Stomach smooth muscle (tissue), 2 donors: ENCODE measurements at regions not wholly inside any gene's neighbourhood (a gene's known extent, or its start where the extent isn't known, plus 50 kb on each side); places are given as distances from the start of the nearest gene placed in this dataset.

Experiments used
- H3K27ac ChIP-seq: one replicate; pipeline ENCODE4 v1.7.0; 2013; ENCODE audit warnings: mild to moderate bottlenecking, low read length, inconsistent platforms
- H3K27me3 ChIP-seq, 2 donors: one replicate each; pipeline ENCODE4 v1.7.0; 2013; ENCODE audit warnings: low read length in 2 of 2; ENCODE audit not compliant: insufficient read depth in 2 of 2, control insufficient read depth in 1 of 2
- H3K36me3 ChIP-seq, 2 donors: one replicate each; pipeline ENCODE4 v1.7.0; 2013; ENCODE audit warnings: low read length in 2 of 2; ENCODE audit not compliant: control insufficient read depth in 2 of 2, insufficient read depth in 2 of 2
- H3K4me1 ChIP-seq: one replicate; pipeline ENCODE4 v1.7.0; 2013; ENCODE audit warnings: low read length; ENCODE audit not compliant: control insufficient read depth, insufficient read depth
- H3K4me3 ChIP-seq, 2 donors: one replicate each; pipeline ENCODE4 v1.7.0; 2013; ENCODE audit warnings: low read length in 2 of 2
- H3K9ac ChIP-seq, 2 donors: one replicate each; pipeline ENCODE4 v1.7.0; 2013; ENCODE audit warnings: low read length in 2 of 2, mild to moderate bottlenecking in 1 of 2
- H3K9me3 ChIP-seq, 2 donors: one replicate each; pipeline ENCODE4 v1.7.0; 2013; ENCODE audit warnings: low read length in 2 of 2; ENCODE audit not compliant: control insufficient read depth in 2 of 2
- donor health status: healthy.
- donor health status: Pancreatic carcinoma.

DNA sequence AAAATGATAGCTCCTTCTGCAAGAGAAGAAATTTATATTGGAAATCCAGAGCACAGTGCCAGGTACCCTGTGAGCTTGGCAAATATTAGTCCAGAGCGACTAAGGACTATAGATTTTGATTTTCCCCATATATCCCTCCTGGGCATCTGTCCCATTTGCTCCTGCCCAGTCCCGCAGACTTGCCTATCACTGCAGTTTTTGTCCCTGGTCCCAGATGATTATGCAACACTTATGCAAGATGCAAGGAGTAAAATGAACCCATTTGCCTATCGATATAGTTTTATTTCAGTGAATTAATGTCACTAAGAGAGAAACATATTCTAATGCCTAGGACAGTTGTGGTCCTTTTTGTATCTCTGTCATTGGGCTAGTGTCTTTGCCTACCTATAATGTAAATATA lies 215.9 kb upstream of the BMP4 start:
- no peaks in the 10 kb centered on the region for H3K9me3 ChIP-seq
- H3K27me3 ChIP-seq, result no peaks in the 10 kb centered on the region
- H3K4me3 ChIP-seq, result no peak overlapping the region
- H3K27ac ChIP-seq, result no peak overlapping the region
- no peaks in the 10 kb centered on the region for H3K36me3 ChIP-seq
- peaks cover 8% of the 10 kb centered on the region for H3K4me1 ChIP-seq
- no peak overlapping the region for H3K9ac ChIP-seq

DNA sequence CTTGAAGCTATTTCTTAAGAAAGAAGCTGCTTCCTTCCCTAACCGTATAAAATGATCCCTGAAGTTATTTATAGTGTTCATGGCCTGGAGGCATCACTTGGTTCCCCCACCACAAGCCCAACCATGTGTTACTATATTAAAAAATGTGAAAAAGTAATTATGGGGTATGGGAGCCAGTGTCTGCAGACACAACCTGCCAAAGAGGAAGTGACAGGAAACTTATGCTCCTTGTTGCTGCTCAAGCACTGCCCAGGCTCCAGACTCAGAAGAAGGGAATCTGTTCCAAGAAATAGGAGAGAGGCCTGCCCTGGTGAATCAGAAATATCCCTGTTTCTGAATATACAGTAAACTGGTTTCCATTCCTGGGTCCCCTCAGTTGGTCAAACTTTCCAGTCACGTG lies 217.2 kb upstream of the BMP4 start:
- Histone ChIP-seq H3K36me3 (no peaks in the 10 kb centered on the region), H3K27ac (peak overlapping the region; percentile 6), H3K27me3 (no peaks in the 10 kb centered on the region), H3K9me3 (no peaks in the 10 kb centered on the region), H3K9ac (no peak overlapping the region), H3K4me1 (peaks cover 11% of the 10 kb centered on the region), H3K4me3 (no peak overlapping the region)

DNA sequence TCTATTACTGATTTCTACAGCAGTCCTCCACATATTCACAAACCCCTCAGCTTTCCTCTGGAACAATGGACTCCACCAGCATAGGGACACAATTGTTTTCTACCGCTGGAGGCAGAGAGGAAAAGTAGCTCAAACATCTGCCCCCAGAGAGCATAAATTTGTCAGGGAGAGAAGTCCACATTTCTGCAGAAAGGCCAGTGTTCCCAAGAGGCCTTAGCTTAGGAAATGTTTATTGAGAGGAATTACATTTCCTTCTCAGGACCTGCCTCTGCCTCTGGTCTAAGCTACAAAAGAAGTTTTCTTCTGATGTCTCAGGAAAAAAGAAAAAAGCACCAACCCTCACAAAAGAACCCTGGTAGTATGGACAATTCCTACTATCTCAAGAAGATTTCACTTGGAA lies 217.8 kb upstream of the BMP4 start:
- no peaks in the 10 kb centered on the region for H3K9me3 ChIP-seq
- peaks cover 11% of the 10 kb centered on the region for H3K4me1 ChIP-seq
- H3K4me3 ChIP-seq, result no peak overlapping the region
- peak overlapping the region; percentile 6 for H3K27ac ChIP-seq
- H3K36me3 ChIP-seq, result no peaks in the 10 kb centered on the region
- H3K9ac ChIP-seq, result no peak overlapping the region
- no peaks in the 10 kb centered on the region for H3K27me3 ChIP-seq

DNA sequence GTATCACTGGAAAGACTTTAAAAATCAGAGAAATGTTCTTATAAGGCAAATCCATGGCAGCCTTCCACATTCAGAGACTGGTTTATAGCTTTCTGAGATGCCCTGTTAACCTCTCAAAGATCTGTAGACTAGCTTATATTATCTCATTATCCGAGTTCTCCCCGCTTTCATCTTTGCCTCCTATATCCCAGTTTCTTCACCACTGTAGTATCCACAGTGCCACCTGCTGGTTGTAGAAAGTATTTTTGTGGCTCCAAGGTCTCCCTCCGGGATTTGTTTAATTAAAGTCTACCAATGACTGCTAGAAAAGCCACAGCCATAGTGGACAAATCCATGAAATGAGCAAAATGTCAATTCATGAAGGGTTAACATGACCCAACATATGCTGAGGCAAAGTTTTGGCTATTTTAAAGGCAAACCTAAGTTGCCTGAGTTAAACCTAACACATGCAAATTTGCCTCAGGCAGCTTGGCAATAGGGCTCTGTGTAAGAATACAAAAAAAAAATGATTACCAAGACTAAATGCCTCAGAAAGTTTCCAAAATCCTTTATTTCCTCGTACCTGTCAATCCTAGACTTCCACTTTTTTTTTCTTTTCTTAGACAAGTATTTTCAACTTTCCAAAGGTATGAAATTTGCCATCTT lies 218.8 kb upstream of the BMP4 start:
- peaks cover 11% of the 10 kb centered on the region for H3K4me1 ChIP-seq
- H3K9me3 ChIP-seq, result no peaks in the 10 kb centered on the region
- no peaks in the 10 kb centered on the region for H3K27me3 ChIP-seq
- no peak overlapping the region for H3K27ac ChIP-seq
- H3K4me3 ChIP-seq, result no peak overlapping the region
- no peak overlapping the region for H3K9ac ChIP-seq
- no peaks in the 10 kb centered on the region for H3K36me3 ChIP-seq

DNA sequence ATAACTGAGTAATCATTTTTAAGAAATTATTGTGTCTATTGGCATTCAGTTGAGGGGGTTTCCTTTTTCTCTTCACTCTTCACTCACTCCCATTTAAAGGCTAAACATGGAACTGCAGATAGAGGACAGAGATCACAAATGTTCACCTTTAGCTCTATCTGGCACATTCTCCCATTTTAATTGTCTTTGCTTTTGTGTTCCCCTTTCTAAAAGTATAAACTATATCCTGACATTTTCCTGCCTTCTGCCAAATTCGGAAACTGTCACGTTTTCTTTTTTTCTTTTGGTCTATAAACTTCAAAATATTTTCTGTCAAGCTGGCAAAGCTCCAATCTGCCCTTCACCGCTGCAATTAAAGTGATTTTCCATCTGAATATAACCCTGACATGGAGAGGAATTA lies 219.8 kb upstream of the CDKN3 start:
- Histone ChIP-seq H3K27ac (no peak overlapping the region), H3K9me3 (no peaks in the 10 kb centered on the region), H3K27me3 (no peaks in the 10 kb centered on the region), H3K4me1 (peaks cover 7% of the 10 kb centered on the region), H3K4me3 (no peak overlapping the region), H3K9ac (no peak overlapping the region), H3K36me3 (no peaks in the 10 kb centered on the region)

DNA sequence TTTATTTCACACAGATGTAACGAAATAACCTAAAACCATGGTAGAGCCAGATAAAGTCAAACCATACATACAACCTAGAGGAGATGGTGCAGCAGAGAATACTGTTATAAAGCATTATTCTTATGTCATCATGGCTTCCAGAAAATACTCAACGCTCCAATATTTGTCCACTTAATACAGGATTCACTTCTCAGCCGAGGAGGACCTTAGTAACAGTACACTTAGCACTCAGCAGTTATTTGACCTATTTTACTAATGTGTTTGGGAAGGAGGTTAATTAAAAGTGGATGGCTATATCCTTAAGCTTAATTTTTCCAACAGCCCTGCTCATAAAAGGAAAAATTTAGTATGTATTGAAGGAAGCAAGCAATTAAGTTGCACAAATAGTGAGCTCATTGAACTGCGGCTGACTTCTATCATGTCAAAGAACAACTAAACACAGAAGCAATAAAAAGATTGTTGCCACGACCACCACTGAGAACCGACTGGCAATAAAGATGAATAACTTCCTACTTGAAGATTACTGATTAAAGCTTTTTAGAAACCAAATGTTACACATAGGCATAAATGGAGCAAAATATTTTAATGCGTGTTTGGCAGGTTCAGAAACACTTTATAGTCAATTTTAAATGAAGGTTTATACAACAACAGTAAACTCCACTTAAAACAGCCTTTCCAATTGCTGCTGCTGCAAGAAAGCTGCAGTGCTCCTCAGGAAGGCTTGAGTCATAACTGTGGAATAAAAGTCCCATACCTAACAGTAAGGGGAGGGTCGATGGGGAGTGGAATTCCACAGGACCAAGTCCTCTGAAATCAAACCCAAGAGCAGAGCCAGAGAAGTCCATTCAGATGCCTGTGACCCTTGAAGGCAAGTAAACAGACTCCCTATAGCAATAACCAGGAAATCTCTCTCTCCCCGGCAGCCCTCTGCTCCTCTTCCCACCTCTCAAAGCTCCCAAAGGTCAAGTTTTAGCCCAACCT lies 218.9 kb upstream of the CDKN3 start:
- H3K9me3 ChIP-seq, result no peaks in the 10 kb centered on the region
- H3K27ac ChIP-seq, result no peak overlapping the region
- H3K36me3 ChIP-seq, result no peaks in the 10 kb centered on the region
- no peak overlapping the region for H3K9ac ChIP-seq
- H3K4me1 ChIP-seq, result peaks cover 6% of the 10 kb centered on the region
- no peak overlapping the region for H3K4me3 ChIP-seq
- H3K27me3 ChIP-seq, result no peaks in the 10 kb centered on the region

DNA sequence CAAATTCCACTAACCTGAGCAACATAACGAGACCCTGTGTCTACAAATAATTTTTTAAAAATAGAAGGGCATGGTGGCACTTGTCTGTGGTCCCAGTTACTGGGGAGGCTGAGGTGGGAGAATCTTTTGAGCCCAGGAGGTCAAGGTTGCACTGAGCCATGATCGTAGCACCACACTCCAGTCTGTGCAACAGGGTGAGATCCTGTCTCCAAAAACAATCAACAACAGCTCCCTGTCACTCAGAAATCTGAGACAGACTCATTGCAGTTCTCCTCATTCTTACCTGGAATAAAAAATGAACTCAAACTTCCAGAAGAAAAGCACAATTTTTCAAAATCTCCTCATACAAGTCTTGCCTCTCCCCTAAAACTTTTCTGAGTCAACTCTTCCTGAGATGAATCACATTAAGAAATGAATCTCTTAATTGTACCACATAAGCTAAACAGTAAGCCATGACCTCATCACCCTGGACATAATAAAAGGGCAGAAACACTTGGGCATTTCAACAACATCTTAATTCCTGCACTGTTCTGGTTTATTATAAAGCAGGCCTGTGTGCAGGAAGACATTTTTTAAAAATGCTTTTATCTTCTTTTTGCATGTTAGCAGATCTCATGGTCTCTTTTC lies 214.3 kb upstream of the CDKN3 start:
- Histone ChIP-seq H3K9ac (no peak overlapping the region), H3K4me1 (peaks cover 3% of the 10 kb centered on the region), H3K9me3 (no peaks in the 10 kb centered on the region), H3K4me3 (no peak overlapping the region), H3K27me3 (no peaks in the 10 kb centered on the region), H3K27ac (no peak overlapping the region), H3K36me3 (no peaks in the 10 kb centered on the region)

DNA sequence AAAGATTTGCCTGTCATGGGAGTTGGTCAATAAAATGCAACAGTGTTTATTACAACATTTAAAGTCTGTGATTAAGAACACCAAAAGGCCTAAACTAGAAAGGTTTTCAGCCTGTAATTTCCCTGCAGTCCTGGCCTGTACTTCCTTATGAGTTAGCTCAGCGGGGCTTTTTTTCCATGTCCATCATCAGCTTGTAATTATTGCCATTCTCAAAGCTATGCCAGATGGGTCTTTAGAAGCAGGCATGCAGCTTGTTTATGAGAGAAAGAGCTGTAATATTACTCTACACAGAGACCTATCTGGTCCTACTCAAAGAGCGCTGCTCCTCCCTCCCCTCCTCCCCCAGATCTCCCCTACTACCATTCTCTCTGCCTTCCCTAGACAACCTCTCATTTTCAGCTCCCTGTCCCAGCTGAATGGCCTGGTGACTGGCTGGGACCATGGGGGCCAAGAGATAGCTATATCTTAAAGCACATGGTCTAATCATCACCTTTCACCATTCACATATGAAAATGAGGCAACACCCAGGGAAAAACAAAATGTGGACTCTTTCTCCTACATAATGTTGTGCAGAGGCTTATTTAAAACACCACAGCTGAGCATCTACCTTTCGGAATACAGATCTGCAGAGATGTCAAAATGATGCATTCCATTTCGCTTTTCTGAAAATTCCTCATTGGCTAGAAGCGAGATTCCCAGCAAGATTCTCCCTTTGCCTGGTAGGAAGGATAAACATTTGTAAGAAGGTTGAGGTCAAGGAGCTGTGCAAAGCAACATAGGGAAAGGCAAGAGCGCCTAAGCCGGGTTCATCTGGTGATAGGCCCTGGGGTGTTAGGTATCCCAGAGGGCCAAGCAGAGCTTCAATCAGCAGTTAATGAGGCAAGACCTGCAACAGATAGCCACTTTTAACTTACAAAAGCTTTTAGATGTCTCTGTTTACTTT lies 209.7 kb upstream of the CDKN3 start:
- Histone ChIP-seq H3K27me3 (no peaks in the 10 kb centered on the region), H3K9me3 (no peaks in the 10 kb centered on the region), H3K36me3 (no peaks in the 10 kb centered on the region), H3K27ac (no peak overlapping the region), H3K4me3 (no peak overlapping the region), H3K4me1 (no peaks in the 10 kb centered on the region), H3K9ac (no peak overlapping the region)

DNA sequence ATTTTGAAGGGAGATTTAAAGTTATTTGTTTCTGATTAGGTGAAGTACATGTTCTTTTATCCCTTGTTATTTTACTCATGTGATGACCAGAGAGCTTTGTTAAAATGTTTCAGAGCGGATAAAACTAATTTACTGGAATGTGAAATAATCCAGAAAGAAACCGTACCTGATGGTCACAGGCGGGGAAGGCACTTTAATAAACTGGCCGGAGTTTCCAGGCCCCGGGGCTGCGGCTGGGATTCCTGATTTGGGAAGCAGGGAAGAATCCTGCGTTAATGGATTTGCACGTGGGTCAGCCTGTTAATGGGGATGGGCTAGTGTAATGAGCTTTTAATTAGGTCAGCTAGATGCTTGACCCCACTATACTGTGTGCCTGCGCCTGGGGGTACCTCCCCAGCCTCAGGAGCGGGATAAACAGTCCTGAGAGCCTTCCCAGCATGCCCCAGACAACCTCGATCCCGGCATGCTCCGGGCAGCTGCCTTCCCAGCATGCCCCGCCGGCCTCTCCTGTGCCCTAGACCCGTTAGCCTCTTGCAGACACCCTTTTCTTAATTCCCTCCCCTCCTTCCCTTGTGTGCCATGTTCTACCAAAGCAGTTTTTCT lies 208.6 kb upstream of the CDKN3 start:
- no peak overlapping the region for H3K4me3 ChIP-seq
- no peak overlapping the region for H3K9ac ChIP-seq
- no peaks in the 10 kb centered on the region for H3K4me1 ChIP-seq
- H3K27me3 ChIP-seq, result no peaks in the 10 kb centered on the region
- no peak overlapping the region for H3K27ac ChIP-seq
- no peaks in the 10 kb centered on the region for H3K9me3 ChIP-seq
- H3K36me3 ChIP-seq, result no peaks in the 10 kb centered on the region

DNA sequence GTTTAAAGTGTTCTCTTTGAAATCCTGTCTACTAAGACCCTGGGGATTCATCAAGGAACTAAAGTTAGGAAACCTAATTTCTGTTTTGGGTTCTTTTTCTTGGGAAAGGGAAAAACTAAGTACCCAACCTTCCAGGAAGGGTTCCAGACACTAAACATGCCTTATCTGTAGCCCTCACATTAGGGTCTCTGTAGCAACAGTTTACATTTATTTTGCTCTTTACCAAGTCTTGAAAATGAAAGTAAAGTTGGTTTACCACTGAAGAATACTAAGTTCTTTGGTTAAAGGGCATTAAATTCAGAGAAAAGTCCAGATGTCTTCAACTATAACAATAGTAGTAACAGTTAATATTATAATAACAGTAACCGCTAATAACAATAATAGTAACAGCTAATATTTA lies 207.5 kb upstream of the CDKN3 start:
- H3K36me3 ChIP-seq, result no peaks in the 10 kb centered on the region
- no peak overlapping the region for H3K4me3 ChIP-seq
- no peaks in the 10 kb centered on the region for H3K4me1 ChIP-seq
- H3K9ac ChIP-seq, result no peak overlapping the region
- H3K9me3 ChIP-seq, result no peaks in the 10 kb centered on the region
- H3K27me3 ChIP-seq, result no peaks in the 10 kb centered on the region
- H3K27ac ChIP-seq, result no peak overlapping the region
